Endodermal cell (in vitro differentiated cells): ENCODE measurements at regions not wholly inside any gene's neighbourhood (a gene's known extent, or its start where the extent isn't known, plus 50 kb on each side); places are given as distances from the start of the nearest gene placed in this dataset.

Source experiments
- DNase-seq: peaks from one replicate; pipeline ENCODE4 v3.0.0-alpha.2; 2017
- H3K27ac ChIP-seq: 2 replicates; pipeline ENCODE4 v1.5.1; 2013; ENCODE audit warnings: mild to moderate bottlenecking, low read depth, low read length, moderate library complexity
- H3K27me3 ChIP-seq: 2 replicates; pipeline ENCODE4 v1.6.1; 2013; ENCODE audit warnings: mild to moderate bottlenecking, low read length, moderate library complexity; ENCODE audit not compliant: insufficient read depth, control insufficient read depth, poor library complexity, severe bottlenecking
- H3K36me3 ChIP-seq: 2 replicates; pipeline ENCODE4 v1.7.0; 2013; ENCODE audit warnings: mild to moderate bottlenecking, low read length, moderate library complexity; ENCODE audit not compliant: control insufficient read depth, insufficient read depth
- H3K4me1 ChIP-seq: one replicate; pipeline ENCODE4 v1.7.0; 2013; ENCODE audit warnings: low read length; ENCODE audit not compliant: control insufficient read depth, insufficient read depth
- H3K4me3 ChIP-seq: 2 replicates; pipeline ENCODE4 v1.5.1; 2013; ENCODE audit warnings: mild to moderate bottlenecking, low read length, moderate library complexity
- H3K9ac ChIP-seq: 2 replicates; pipeline ENCODE4 v1.6.1; 2013; ENCODE audit warnings: mild to moderate bottlenecking, low read length, moderate library complexity; ENCODE audit not compliant: poor library complexity, severe bottlenecking; ENCODE audit errors: extremely low read depth
- H3K9me3 ChIP-seq: 2 replicates; pipeline ENCODE4 v1.6.1; 2013; ENCODE audit warnings: mild to moderate bottlenecking, low read length, moderate library complexity; ENCODE audit not compliant: control insufficient read depth
- H3K27ac Mint-ChIP-seq: 2 replicates; pipeline ENCODE4 v1.8.0; 2020; ENCODE audit warnings: mixed read lengths
- H3K27me3 Mint-ChIP-seq: 2 replicates; pipeline ENCODE4 v1.8.0; 2021; ENCODE audit warnings: mild to moderate bottlenecking, mixed read lengths; ENCODE audit not compliant: insufficient read depth
- H3K36me3 Mint-ChIP-seq: 2 replicates; pipeline ENCODE4 v1.8.0; 2020; ENCODE audit warnings: low read depth, mixed read lengths
- H3K4me1 Mint-ChIP-seq: 2 replicates; pipeline ENCODE4 v1.8.0; 2020; ENCODE audit warnings: mixed read lengths
- H3K4me3 Mint-ChIP-seq: 2 replicates; pipeline ENCODE4 v1.8.0; 2020; ENCODE audit warnings: mild to moderate bottlenecking, moderate library complexity, mixed read lengths
- H3K9me3 Mint-ChIP-seq: 2 replicates; pipeline ENCODE4 v1.8.0; 2020; ENCODE audit warnings: mild to moderate bottlenecking, mixed read lengths
- WGBS, 2 experiments: methylation state at CpG; one replicate each; pipeline versions ENCODE4 v1.1.5 to v1.1.7; 2013; ENCODE audit warnings: missing lambda C conversion rate in 2 of 2, mixed read lengths in 1 of 2; ENCODE audit not compliant: insufficient coverage in 1 of 2, insufficient read length in 1 of 2; 5-methylcytosine and 5-hydroxymethylcytosine counted together
- TF ChIP-seq, protein P1 (sequence below): fragments of 200-600 bp; sonication (generic); conservative IDR thresholded peaks from 2 replicates; pipeline ENCODE4 v1.5.0; 2021; ENCODE audit warnings: antibody characterized with exemption, mild to moderate bottlenecking

GRCh38 chr3:174529298-174529697 is 329.8 kb upstream of the NAALADL2 start:
- no peaks in the 10 kb centered on the region for H3K27me3 Mint-ChIP-seq
- H3K27me3 ChIP-seq, result no peaks in the 10 kb centered on the region
- H3K4me3 ChIP-seq, result no peak overlapping the region

GRCh38 chr3:174531262-174531982 is 327.7 kb upstream of the NAALADL2 start:
- H3K9me3 Mint-ChIP-seq, result no peaks in the 10 kb centered on the region
- Histone ChIP-seq H3K27ac (no peak overlapping the region), H3K4me3 (no peak overlapping the region), H3K9ac (no peak overlapping the region), H3K9me3 (no peaks in the 10 kb centered on the region), H3K4me1 (no peaks in the 10 kb centered on the region), H3K36me3 (no peaks in the 10 kb centered on the region), H3K27me3 (no peaks in the 10 kb centered on the region)
- no peak overlapping the region for H3K4me3 Mint-ChIP-seq
- peaks cover 17% of the 10 kb centered on the region for H3K4me1 Mint-ChIP-seq
- TF ChIP-seq, protein P1, sequence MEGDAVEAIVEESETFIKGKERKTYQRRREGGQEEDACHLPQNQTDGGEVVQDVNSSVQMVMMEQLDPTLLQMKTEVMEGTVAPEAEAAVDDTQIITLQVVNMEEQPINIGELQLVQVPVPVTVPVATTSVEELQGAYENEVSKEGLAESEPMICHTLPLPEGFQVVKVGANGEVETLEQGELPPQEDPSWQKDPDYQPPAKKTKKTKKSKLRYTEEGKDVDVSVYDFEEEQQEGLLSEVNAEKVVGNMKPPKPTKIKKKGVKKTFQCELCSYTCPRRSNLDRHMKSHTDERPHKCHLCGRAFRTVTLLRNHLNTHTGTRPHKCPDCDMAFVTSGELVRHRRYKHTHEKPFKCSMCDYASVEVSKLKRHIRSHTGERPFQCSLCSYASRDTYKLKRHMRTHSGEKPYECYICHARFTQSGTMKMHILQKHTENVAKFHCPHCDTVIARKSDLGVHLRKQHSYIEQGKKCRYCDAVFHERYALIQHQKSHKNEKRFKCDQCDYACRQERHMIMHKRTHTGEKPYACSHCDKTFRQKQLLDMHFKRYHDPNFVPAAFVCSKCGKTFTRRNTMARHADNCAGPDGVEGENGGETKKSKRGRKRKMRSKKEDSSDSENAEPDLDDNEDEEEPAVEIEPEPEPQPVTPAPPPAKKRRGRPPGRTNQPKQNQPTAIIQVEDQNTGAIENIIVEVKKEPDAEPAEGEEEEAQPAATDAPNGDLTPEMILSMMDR, result no peak
- H3K36me3 Mint-ChIP-seq, result no peaks in the 10 kb centered on the region
- no peaks in the 10 kb centered on the region for H3K27me3 Mint-ChIP-seq
- 96% methylated on average over 5 of the region's 5 CpGs; no CpG with 5 or more reads in 1 of the 2 experiments for WGBS, 2 experiments
- H3K27ac Mint-ChIP-seq, result no peak overlapping the region
- DNase-seq, result no peak

More at GRCh38 chr3:174529298-174529697, 329.8 kb upstream of the NAALADL2 start:
- no peak overlapping the region for H3K4me3 Mint-ChIP-seq
- H3K27ac ChIP-seq, result no peak overlapping the region
- no peak overlapping the region for H3K9ac ChIP-seq
- TF ChIP-seq, protein P1, result peak; percentile 61
- no peaks in the 10 kb centered on the region for H3K4me1 ChIP-seq
- no peaks in the 10 kb centered on the region for H3K9me3 Mint-ChIP-seq
- no peaks in the 10 kb centered on the region for H3K36me3 Mint-ChIP-seq
- no peaks in the 10 kb centered on the region for H3K36me3 ChIP-seq
- 95% methylated on average over 3 of the region's 3 CpGs; no CpG with 5 or more reads in 1 of the 2 experiments for WGBS, 2 experiments
- no peak overlapping the region for H3K27ac Mint-ChIP-seq
- H3K4me1 Mint-ChIP-seq, result peaks cover 17% of the 10 kb centered on the region
- peak; percentile 59 for DNase-seq
- H3K9me3 ChIP-seq, result no peaks in the 10 kb centered on the region

DNA sequence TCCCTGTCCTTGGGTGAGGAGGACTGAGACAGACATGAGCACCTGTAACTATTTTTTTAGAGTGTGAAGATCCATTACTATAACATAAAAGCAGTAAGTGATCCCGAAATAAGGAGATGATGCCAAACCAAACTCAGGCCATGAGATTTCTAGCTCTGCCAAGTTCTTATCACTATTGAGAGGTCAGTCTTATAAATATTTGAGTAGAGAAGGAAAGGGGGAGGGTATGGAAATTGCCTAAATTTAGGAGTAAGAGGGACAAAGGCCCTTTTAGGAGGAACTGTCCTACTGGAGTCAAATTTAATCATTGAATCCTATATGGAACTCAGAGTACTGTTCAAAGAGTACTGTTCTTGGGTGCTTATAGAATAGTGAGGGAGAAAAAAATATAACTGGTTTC is 326.9 kb upstream of the NAALADL2 start:
- H3K4me1 ChIP-seq, result no peaks in the 10 kb centered on the region
- Mint-ChIP-seq H3K36me3 (no peaks in the 10 kb centered on the region), H3K4me3 (no peak overlapping the region), H3K27ac (no peak overlapping the region), H3K9me3 (no peaks in the 10 kb centered on the region), H3K27me3 (no peaks in the 10 kb centered on the region), H3K4me1 (peaks cover 17% of the 10 kb centered on the region)
- no peaks in the 10 kb centered on the region for H3K36me3 ChIP-seq
- 95 to 100% methylated on average over 1 of the region's 1 CpG for WGBS, 2 experiments
- no peak overlapping the region for H3K9ac ChIP-seq
- H3K4me3 ChIP-seq, result no peak overlapping the region
- H3K9me3 ChIP-seq, result no peaks in the 10 kb centered on the region
- no peaks in the 10 kb centered on the region for H3K27me3 ChIP-seq
- TF ChIP-seq, protein P1, result no peak
- no peak overlapping the region for H3K27ac ChIP-seq
- DNase-seq, result no peak
